Right lobe of liver (tissue), 6 donors: ENCODE measurements at regions not wholly inside any gene's neighbourhood (a gene's known extent, or its start where the extent isn't known, plus 50 kb on each side); places are given as distances from the start of the nearest gene placed in this dataset.
"Not testable (repeated sequence)": the region's sequence is repeated elsewhere in the genome, so short reads cannot be mapped to it uniquely, and the experiment has no call there.

Source experiments
- ATAC-seq, 4 donors: fragments of 200-7000 bp; cut with Tn5 transposase; one replicate each; pipeline ENCODE4 v1.9.1; 2020; ENCODE audit warnings: mild to moderate bottlenecking in 4 of 4, moderate library complexity in 4 of 4
- DNase-seq, 3 donors: peaks; one replicate each; pipeline ENCODE4 v3.0.0-alpha.2; 2020
- H3K27ac ChIP-seq, 3 donors: fragments of 200-600 bp; one replicate each; pipeline ENCODE4 v1.8.0; 2022
- H3K27me3 ChIP-seq, 2 donors: fragments of 200-600 bp; one replicate each; pipeline ENCODE4 v1.8.0; 2022
- H3K36me3 ChIP-seq, 4 donors: fragments of 200-600 bp; sonication (generic) in 1 of 4; one replicate each; pipeline versions ENCODE4 v1.5.1 to v1.8.0; 2017 to 2022; ENCODE audit warnings: control low read depth in 1 of 4
- H3K4me1 ChIP-seq, 4 donors: fragments of 200-600 bp; sonication (generic) in 1 of 4; one replicate each; pipeline versions ENCODE4 v1.5.1 to v1.8.0; 2017 to 2022; ENCODE audit warnings: control low read depth in 1 of 4
- H3K4me3 ChIP-seq, 3 donors: fragments of 200-600 bp; one replicate each; pipeline ENCODE4 v1.8.0; 2022
- H3K9me3 ChIP-seq, 4 donors: fragments of 200-600 bp; sonication (generic) in 1 of 4; one replicate each; pipeline versions ENCODE4 v1.5.1 to v1.8.0; 2017 to 2022; ENCODE audit warnings: control low read depth in 1 of 4
- CTCF ChIP-seq, 4 donors: fragments of 200-600 bp in 3 of 4; fragments of 450-650 bp in 1 of 4; IDR thresholded peaks; one replicate each; pipeline versions ENCODE4 v1.5.1 to v1.8.0; 2016 to 2022; ENCODE audit warnings: antibody characterized with exemption in 4 of 4, mild to moderate bottlenecking in 2 of 4
- POLR2A ChIP-seq: fragments of 450-650 bp; IDR thresholded peaks from one replicate; pipeline ENCODE4 v1.6.1; 2017; ENCODE audit warnings: antibody characterized with exemption, mild to moderate bottlenecking
- WGBS: methylation state at CpG from one replicate; pipeline ENCODE4 v1.1.6; 2018; ENCODE audit warnings: low coverage, low lambda C conversion rate; ENCODE audit not compliant: insufficient coverage; ENCODE audit errors: missing lambda C conversion rate; 5-methylcytosine and 5-hydroxymethylcytosine counted together
- intact Hi-C, 2 donors: fragments of 100-400 bp; cut with DNase I; formaldehyde crosslinking; loops; one replicate each; pipeline versions ENCODE4 v1.11.2 to v1.14.1; 2022
- donor health status: DM: no; HTN: yes; CAD: no.
- donor health status: DM: no; HTN: no; CAD: no.
- donor health status: DM: no; HTN: no; CAD: no.
- donor health status: DM: no; HTN: yes; CAD: no.
- donor health status: DM: no; HTN: yes; CAD: no.

- no peaks in the 10 kb centered on the region for H3K27me3 ChIP-seq
- H3K27ac ChIP-seq = no peak overlapping the region
- intact Hi-C loops = loop anchor here in 1 of 2 donors (10.0 kb wide), 1 partner anchor 838 kb away; no protein-coding TSS in a partner anchor
- H3K4me1 ChIP-seq = no peaks in the 10 kb centered on the region
- DNase-seq = no peak
- peak; percentile 69 to 85 (median 78) for ATAC-seq
- H3K9me3 ChIP-seq = no peaks in the 10 kb centered on the region
- WGBS = 0% methylated on average over 1 of the region's 1 CpG
- H3K36me3 ChIP-seq = no peaks in the 10 kb centered on the region
- no peak overlapping the region for H3K4me3 ChIP-seq
- TF ChIP-seq POLR2A (no peak), CTCF (IDR thresholded peaks at IDR 0.05) (peak; percentile 61 to 68 (median 63))
Observed at GRCh38 chr9:86486891-86487837, 133.0 kb upstream of the TUT7 start.

DNA sequence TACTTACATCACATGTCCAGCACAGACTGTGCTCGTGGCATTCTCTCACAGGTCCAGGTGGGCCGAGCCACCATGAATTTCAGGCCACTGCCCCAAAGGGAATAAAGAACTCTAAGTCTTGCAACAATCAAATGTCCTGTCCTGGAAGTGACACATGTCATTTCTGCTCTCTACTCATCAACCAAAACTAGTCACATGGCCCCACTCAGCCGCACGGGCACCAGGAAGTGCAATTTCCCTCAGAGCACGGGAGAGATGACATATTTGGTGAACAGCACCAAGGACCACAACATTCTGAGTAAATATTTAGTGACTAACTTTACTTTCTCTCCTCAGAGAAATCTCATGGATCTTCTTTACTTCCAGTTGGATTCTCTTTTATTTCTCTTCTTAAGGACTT lies 131.1 kb upstream of the TUT7 start:
- H3K27me3 ChIP-seq = no peaks in the 10 kb centered on the region
- no peak overlapping the region for H3K4me3 ChIP-seq
- no peaks in the 10 kb centered on the region for H3K4me1 ChIP-seq
- no peak overlapping the region for H3K27ac ChIP-seq
- 56% methylated on average over 5 of the region's 5 CpGs for WGBS
- ATAC-seq (peak in 2 of 4 donors; percentile 18 to 45), DNase-seq (peak in 1 of 3 donors; percentile 23)
- H3K36me3 ChIP-seq = no peaks in the 10 kb centered on the region
- intact Hi-C loops = loop anchor here in 1 of 2 donors (10.0 kb wide), 1 partner anchor 839 kb away; no protein-coding TSS in a partner anchor
- no peak for TF ChIP-seq CTCF (IDR thresholded peaks at IDR 0.05)
- TF ChIP-seq POLR2A = no peak
- H3K9me3 ChIP-seq = no peaks in the 10 kb centered on the region

DNA sequence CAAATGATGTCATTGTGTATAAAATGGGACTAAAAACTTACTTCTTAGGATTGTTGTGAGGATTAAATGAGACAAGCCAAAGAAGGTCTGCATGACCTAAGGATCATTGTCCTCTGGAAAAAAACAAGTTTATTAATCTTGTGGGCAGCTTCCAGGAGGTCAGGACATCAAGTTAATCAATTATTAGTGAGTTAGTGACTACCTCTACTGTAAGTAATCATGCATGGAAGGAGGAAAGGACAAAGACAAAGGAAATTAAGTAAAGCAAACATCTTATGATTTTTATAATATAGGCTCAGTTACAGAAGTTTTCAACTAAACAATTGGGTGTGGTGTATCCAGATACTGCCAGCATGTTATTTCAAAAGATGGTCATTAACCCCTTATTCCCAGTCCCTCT lies 129.3 kb upstream of the TUT7 start:
- DNase-seq (no peak), ATAC-seq (peak in 2 of 4 donors; percentile 28 to 45)
- no peak overlapping the region for H3K27ac ChIP-seq
- H3K4me3 ChIP-seq = no peak overlapping the region
- H3K27me3 ChIP-seq = no peaks in the 10 kb centered on the region
- H3K4me1 ChIP-seq = no peaks in the 10 kb centered on the region
- no peaks in the 10 kb centered on the region for H3K9me3 ChIP-seq
- TF ChIP-seq CTCF (IDR thresholded peaks at IDR 0.05) (no peak), POLR2A (no peak)
- intact Hi-C loops = loop anchor here in 1 of 2 donors (10.0 kb wide), 1 partner anchor 841 kb away; no protein-coding TSS in a partner anchor
- no peaks in the 10 kb centered on the region for H3K36me3 ChIP-seq

- TF ChIP-seq CTCF (IDR thresholded peaks at IDR 0.05) (no peak), POLR2A (no peak)
- 81% methylated on average over 3 of the region's 3 CpGs for WGBS
- Histone ChIP-seq H3K4me3 (no peak overlapping the region), H3K4me1 (no peaks in the 10 kb centered on the region), H3K27me3 (no peaks in the 10 kb centered on the region), H3K27ac (no peak overlapping the region), H3K36me3 (no peaks in the 10 kb centered on the region), H3K9me3 (no peaks in the 10 kb centered on the region)
- ATAC-seq (no peak), DNase-seq (no peak)
- intact Hi-C loops = loop anchor here in 1 of 2 donors (10.0 kb wide), 1 partner anchor 843 kb away; no protein-coding TSS in a partner anchor
Observed at GRCh38 chr9:86481466-86481865, 127.3 kb upstream of the TUT7 start.

- H3K27me3 ChIP-seq, H3K4me3 ChIP-seq, H3K36me3 ChIP-seq, H3K9me3 ChIP-seq, DNase-seq, ATAC-seq, H3K4me1 ChIP-seq, intact Hi-C loops, H3K27ac ChIP-seq: not testable (repeated sequence)
- WGBS = 83% methylated on average over 1 of the region's 1 CpG
Observed at GRCh38 chr9:86475255-86475654, 121.0 kb upstream of the TUT7 start.
